Osteoblast (primary cell): ENCODE measurements at regions not wholly inside any gene's neighbourhood (a gene's known extent, or its start where the extent isn't known, plus 50 kb on each side); places are given as distances from the start of the nearest gene placed in this dataset.

Source experiments
- DNase-seq: peaks from one replicate; pipeline ENCODE4 v3.0.0; 2011; ENCODE audit warnings: low spot score, mixed read lengths; ENCODE audit not compliant: insufficient read length; ENCODE audit errors: missing footprints
- H2AFZ ChIP-seq: 2 replicates; pipeline ENCODE4 v1.6.0; 2011; ENCODE audit warnings: mild to moderate bottlenecking, low read length
- H3K27ac ChIP-seq: 2 replicates; pipeline ENCODE4 v1.5.1; 2011; ENCODE audit warnings: mild to moderate bottlenecking, low read depth, low read length, moderate library complexity
- H3K27me3 ChIP-seq: 2 replicates; pipeline ENCODE4 v1.6.0; 2012; ENCODE audit warnings: mild to moderate bottlenecking, control low read depth, inconsistent platforms, low read length, moderate library complexity; ENCODE audit not compliant: insufficient read depth
- H3K36me3 ChIP-seq: 2 replicates; pipeline ENCODE4 v1.5.1; 2011; ENCODE audit warnings: mild to moderate bottlenecking, low read length, control low read depth, moderate library complexity; ENCODE audit not compliant: insufficient read depth
- H3K4me1 ChIP-seq: 2 replicates; pipeline ENCODE4 v1.5.1; 2011; ENCODE audit warnings: mild to moderate bottlenecking, low read length, control low read depth, moderate library complexity; ENCODE audit not compliant: insufficient read depth
- H3K4me2 ChIP-seq: 2 replicates; pipeline ENCODE4 v1.6.0; 2011; ENCODE audit warnings: mild to moderate bottlenecking, low read length; ENCODE audit not compliant: insufficient read depth
- H3K4me3 ChIP-seq: fragments of 200-600 bp; sonication (generic); 3 replicates; pipeline ENCODE4 v1.5.1; 2012; ENCODE audit warnings: mild to moderate bottlenecking, low read length, inconsistent platforms; ENCODE audit not compliant: insufficient read depth
- H3K79me2 ChIP-seq: 2 replicates; pipeline ENCODE4 v1.6.0; 2012; ENCODE audit warnings: mild to moderate bottlenecking, low read length, control low read depth, inconsistent platforms; ENCODE audit not compliant: insufficient read depth
- H3K9me3 ChIP-seq: 2 replicates; pipeline ENCODE4 v1.5.1; 2011; ENCODE audit warnings: low read depth, low read length, control low read depth
- H4K20me1 ChIP-seq: 2 replicates; pipeline ENCODE4 v1.6.0; 2012; ENCODE audit warnings: mild to moderate bottlenecking, low read length, control low read depth; ENCODE audit not compliant: insufficient read depth
- CTCF ChIP-seq: IDR thresholded peaks from 2 replicates; pipeline ENCODE4 v1.5.1; 2011; ENCODE audit warnings: mild to moderate bottlenecking, low read depth, low read length, moderate library complexity; ENCODE audit errors: extremely low read depth

- Histone ChIP-seq H3K27ac (no peak overlapping the region), H3K4me1 (no peaks in the 10 kb centered on the region), H4K20me1 (no peaks in the 10 kb centered on the region), H2AFZ (no peak overlapping the region), H3K27me3 (no peaks in the 10 kb centered on the region), H3K79me2 (no peaks in the 10 kb centered on the region), H3K4me3 (no peak overlapping the region), H3K9me3 (peaks cover 1% of the 10 kb centered on the region), H3K36me3 (no peaks in the 10 kb centered on the region), H3K4me2 (no peak overlapping the region)
- TF ChIP-seq CTCF = no peak
- no peak for DNase-seq
These were observed 345.9 kb upstream of the MANEA start for GRCh38 chr6:95231416-95231815.

- DNase-seq = no peak
- no peaks in the 10 kb centered on the region for H4K20me1 ChIP-seq
- no peak overlapping the region for H2AFZ ChIP-seq
- H3K4me2 ChIP-seq = no peak overlapping the region
- peaks cover 1% of the 10 kb centered on the region for H3K9me3 ChIP-seq
- no peaks in the 10 kb centered on the region for H3K27me3 ChIP-seq
- no peaks in the 10 kb centered on the region for H3K36me3 ChIP-seq
- H3K79me2 ChIP-seq = no peaks in the 10 kb centered on the region
- no peak for TF ChIP-seq CTCF
- no peaks in the 10 kb centered on the region for H3K4me1 ChIP-seq
- H3K27ac ChIP-seq = no peak overlapping the region
- no peak overlapping the region for H3K4me3 ChIP-seq
These were observed 344.9 kb upstream of the MANEA start for GRCh38 chr6:95232446-95232845.

- no peaks in the 10 kb centered on the region for H4K20me1 ChIP-seq
- H2AFZ ChIP-seq = no peak overlapping the region
- no peak for DNase-seq
- H3K4me3 ChIP-seq = no peak overlapping the region
- H3K9me3 ChIP-seq = no peaks in the 10 kb centered on the region
- H3K79me2 ChIP-seq = no peaks in the 10 kb centered on the region
- H3K27me3 ChIP-seq = no peaks in the 10 kb centered on the region
- H3K27ac ChIP-seq = no peak overlapping the region
- no peaks in the 10 kb centered on the region for H3K36me3 ChIP-seq
- H3K4me2 ChIP-seq = no peak overlapping the region
- TF ChIP-seq CTCF = no peak
- H3K4me1 ChIP-seq = no peaks in the 10 kb centered on the region
These were observed 343.5 kb upstream of the MANEA start for GRCh38 chr6:95233879-95234278.

- Histone ChIP-seq H3K27ac (no peak overlapping the region), H3K79me2 (no peaks in the 10 kb centered on the region), H4K20me1 (no peaks in the 10 kb centered on the region), H3K4me2 (no peak overlapping the region), H3K36me3 (no peaks in the 10 kb centered on the region), H3K27me3 (no peaks in the 10 kb centered on the region), H3K4me3 (no peak overlapping the region), H3K4me1 (no peaks in the 10 kb centered on the region), H3K9me3 (no peaks in the 10 kb centered on the region), H2AFZ (no peak overlapping the region)
- no peak for DNase-seq
- TF ChIP-seq CTCF = no peak
These were observed 336.8 kb upstream of the MANEA start for GRCh38 chr6:95240514-95240913.
